Fibroblast of lung (primary cell): ENCODE measurements at regions not wholly inside any gene's neighbourhood (a gene's known extent, or its start where the extent isn't known, plus 50 kb on each side); places are given as distances from the start of the nearest gene placed in this dataset.

Source experiments
- DNase-seq, 2 donors: peaks; one replicate each; pipeline versions ENCODE4 v3.0.0 to v3.0.0-alpha.2; 2010; ENCODE audit warnings: low read depth in 2 of 2
- H2AFZ ChIP-seq: 2 replicates; pipeline ENCODE4 v1.5.1; 2012; ENCODE audit warnings: low read length, control low read depth, inconsistent platforms
- H3K27ac ChIP-seq: 2 replicates; pipeline ENCODE4 v1.5.1; 2011; ENCODE audit warnings: low read length, control low read depth; ENCODE audit not compliant: insufficient read depth
- H3K27me3 ChIP-seq: 2 replicates; pipeline ENCODE4 v1.5.1; 2011; ENCODE audit warnings: mild to moderate bottlenecking, low read length; ENCODE audit not compliant: control insufficient read depth, insufficient read depth
- H3K36me3 ChIP-seq: 2 replicates; pipeline ENCODE4 v1.5.1; 2011; ENCODE audit warnings: low read length; ENCODE audit not compliant: control insufficient read depth, insufficient read depth
- H3K4me1 ChIP-seq: 2 replicates; pipeline ENCODE4 v1.5.1; 2011; ENCODE audit warnings: low read length; ENCODE audit not compliant: control insufficient read depth, insufficient read depth; ENCODE audit errors: extremely low read depth
- H3K4me2 ChIP-seq: 2 replicates; pipeline ENCODE4 v1.5.1; 2011; ENCODE audit warnings: low read length, control low read depth; ENCODE audit not compliant: insufficient read depth; ENCODE audit errors: extremely low read depth
- H3K4me3 ChIP-seq, 4 experiments: fragments of 200-600 bp in 1 of 4; sonication (generic) in 1 of 4; replicated peaks in 1 of 4; 2 replicates each; pipeline ENCODE4 v1.5.1; 2011 to 2016; ENCODE audit warnings: low read length in 4 of 4, low read depth in 3 of 4, mild to moderate bottlenecking in 3 of 4, control low read depth in 2 of 4, inconsistent platforms in 1 of 4, mixed read lengths in 1 of 4; ENCODE audit not compliant: insufficient read depth in 1 of 4; ENCODE audit errors: control extremely low read depth in 1 of 4
- H3K79me2 ChIP-seq: 2 replicates; pipeline ENCODE4 v1.5.1; 2012; ENCODE audit warnings: mild to moderate bottlenecking, low read length, inconsistent platforms; ENCODE audit not compliant: control insufficient read depth, insufficient read depth
- H3K9ac ChIP-seq: 2 replicates; pipeline ENCODE4 v1.5.1; 2011; ENCODE audit warnings: mild to moderate bottlenecking, low read length, control low read depth; ENCODE audit not compliant: insufficient read depth
- H3K9me3 ChIP-seq: 2 replicates; pipeline ENCODE4 v1.5.1; 2012; ENCODE audit warnings: low read depth, low read length; ENCODE audit not compliant: control insufficient read depth, insufficient read depth
- H4K20me1 ChIP-seq: 2 replicates; pipeline ENCODE4 v1.5.1; 2011; ENCODE audit warnings: low read length; ENCODE audit not compliant: control insufficient read depth, insufficient read depth; ENCODE audit errors: extremely low read depth
- CTCF ChIP-seq, 2 donors: IDR thresholded peaks in 1 of 2; conservative IDR thresholded peaks in 1 of 2; 1 replicate in 1 of 2; 2 replicates in 1 of 2; pipeline ENCODE4 v1.5.1; 2011 to 2012; ENCODE audit warnings: low read length in 2 of 2, control low read depth in 1 of 2, inconsistent platforms in 1 of 2, low read depth in 1 of 2, mild to moderate bottlenecking in 1 of 2
- EZH2 ChIP-seq: IDR thresholded peaks from 2 replicates; pipeline ENCODE4 v1.5.1; 2012; ENCODE audit warnings: low read length, control low read depth, mild to moderate bottlenecking; ENCODE audit errors: missing control alignments

GRCh38 chr4:56085275-56085674 lies 136.5 kb downstream of the CEP135 start:
- H3K4me1 ChIP-seq: no peaks in the 10 kb centered on the region
- no peak overlapping the region for H3K27ac ChIP-seq
- no peaks in the 10 kb centered on the region for H3K79me2 ChIP-seq
- no peaks in the 10 kb centered on the region for H4K20me1 ChIP-seq
- no peaks in the 10 kb centered on the region for H3K9me3 ChIP-seq
- no peak overlapping the region for H3K4me2 ChIP-seq
- H3K9ac ChIP-seq: no peak overlapping the region
- no peak overlapping the region for H3K4me3 ChIP-seq
- no peak for DNase-seq
- H2AFZ ChIP-seq: no peak overlapping the region
- H3K36me3 ChIP-seq: no peaks in the 10 kb centered on the region
- H3K27me3 ChIP-seq: no peaks in the 10 kb centered on the region
- TF ChIP-seq EZH2: no peak

GRCh38 chr4:56084851-56085250 lies 136.1 kb downstream of the CEP135 start:
- no peak for TF ChIP-seq CTCF (conservative IDR thresholded peaks at IDR 0.05 in 1 of 2, IDR thresholded peaks at IDR 0.05 in 1 of 2; ENCODE audit: low read depth in 1 of 2, low read length in 2 of 2)
- no peak for TF ChIP-seq EZH2
- no peak overlapping the region for H3K4me3 ChIP-seq
- no peak overlapping the region for H3K9ac ChIP-seq
- H2AFZ ChIP-seq: no peak overlapping the region
- no peak for DNase-seq
- H3K4me1 ChIP-seq: no peaks in the 10 kb centered on the region
- H3K79me2 ChIP-seq: no peaks in the 10 kb centered on the region
- no peaks in the 10 kb centered on the region for H3K36me3 ChIP-seq
- no peak overlapping the region for H3K4me2 ChIP-seq
- H3K27ac ChIP-seq: no peak overlapping the region
- H4K20me1 ChIP-seq: no peaks in the 10 kb centered on the region
- no peaks in the 10 kb centered on the region for H3K9me3 ChIP-seq
- H3K27me3 ChIP-seq: no peaks in the 10 kb centered on the region
